ENCODE measurements at regions not wholly inside any gene's neighbourhood (a gene's known extent, or its start where the extent isn't known, plus 50 kb on each side); places are given as distances from the start of the nearest gene placed in this dataset.

DNA sequence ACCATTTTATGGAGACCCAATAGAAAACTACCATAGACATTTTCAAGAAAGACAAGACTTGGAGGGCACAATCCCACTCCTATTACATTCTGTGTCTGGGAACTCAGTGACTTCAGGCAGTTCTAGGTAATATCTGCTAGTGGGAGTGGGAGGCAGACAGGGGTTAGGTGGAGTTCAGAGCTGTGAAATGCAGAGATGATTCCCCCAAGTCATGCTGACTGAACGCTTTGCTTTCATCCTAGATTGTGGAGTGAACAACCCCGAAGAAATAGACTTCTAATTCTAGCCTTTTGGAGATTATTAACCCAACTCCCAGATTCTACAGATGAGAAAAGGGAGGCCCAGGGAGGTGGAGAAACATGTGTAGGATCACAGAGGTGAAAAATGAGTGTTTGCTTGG, 437.8 kb upstream of the CADM1 start:
- H3K9me3 ChIP-seq, result no peaks in the 10 kb centered on the region
- H3K4me3 Mint-ChIP-seq (ENCODE audit: unreplicated experiment), result no peak overlapping the region
- no peaks in the 10 kb centered on the region for H3K4me1 ChIP-seq
- DNase-seq, result no peak
- ChIA-PET POLR2A (no interaction called here), CTCF (no interaction called here)
- H3K4me1 Mint-ChIP-seq (ENCODE audit: low read depth, unreplicated experiment), result peaks cover 6% of the 10 kb centered on the region
- intact Hi-C loops (cut with micrococcal nuclease; ENCODE audit: unreplicated experiment), result no loop called here
- peaks cover 27% of the 10 kb centered on the region for H3K27me3 Mint-ChIP-seq (ENCODE audit: insufficient read depth, unreplicated experiment)
- H3K36me3 Mint-ChIP-seq (ENCODE audit: insufficient read depth, unreplicated experiment), result no peaks in the 10 kb centered on the region
- peaks cover 4% of the 10 kb centered on the region; the same call in 1 of the 2 replicates for H3K27me3 ChIP-seq (replicated peaks; ENCODE audit: control insufficient read depth, insufficient read depth, low read length)
- BruUV-seq (replicated peaks), result no TSS peak
- TF ChIP-seq CTCF (IDR thresholded peaks at IDR 0.05; ENCODE audit: insufficient read depth in 1 of 2, low read depth in 1 of 2, low read length in 1 of 2, severe bottlenecking in 1 of 2, unreplicated experiment in 1 of 2), result no peak
- H3K27ac Mint-ChIP-seq (ENCODE audit: unreplicated experiment), result no peak overlapping the region
- H3K36me3 ChIP-seq (ENCODE audit: control insufficient read depth, insufficient read depth, low read length), result no peaks in the 10 kb centered on the region
- no peaks in the 10 kb centered on the region for H3K9me3 Mint-ChIP-seq (ENCODE audit: unreplicated experiment)
- no peak overlapping the region for H3K4me3 ChIP-seq (ENCODE audit: low read depth, low read length)

DNA sequence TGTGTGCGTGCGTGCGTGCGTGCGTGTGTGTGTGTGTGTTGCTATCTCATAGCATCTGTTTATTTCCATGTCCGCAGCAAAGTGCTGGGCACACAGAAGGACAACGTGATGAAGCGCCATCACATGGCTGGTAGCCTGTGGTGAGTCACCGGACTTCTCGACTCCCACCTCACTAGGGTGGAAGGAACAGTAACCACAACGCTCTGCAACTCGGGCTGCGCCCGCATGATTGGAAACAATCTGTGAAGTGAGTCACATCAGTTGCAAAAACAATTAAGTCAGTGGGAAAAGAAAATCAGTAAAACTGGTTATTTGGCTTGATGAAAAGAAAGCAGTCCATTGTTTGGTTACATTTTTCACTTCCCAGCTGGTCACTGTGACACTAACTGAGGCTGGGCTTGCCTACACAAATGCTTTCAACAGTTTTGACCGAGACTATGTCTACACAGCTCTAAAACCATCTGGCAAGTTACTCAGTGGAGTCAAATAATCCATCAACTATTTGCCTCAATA, 437.3 kb upstream of the CADM1 start:
- Mint-ChIP-seq H3K4me1 (ENCODE audit: low read depth, unreplicated experiment) (peaks cover 5% of the 10 kb centered on the region), H3K27me3 (ENCODE audit: insufficient read depth, unreplicated experiment) (peaks cover 27% of the 10 kb centered on the region), H3K4me3 (ENCODE audit: unreplicated experiment) (no peak overlapping the region), H3K9me3 (ENCODE audit: unreplicated experiment) (no peaks in the 10 kb centered on the region), H3K27ac (ENCODE audit: unreplicated experiment) (no peak overlapping the region), H3K36me3 (ENCODE audit: insufficient read depth, unreplicated experiment) (no peaks in the 10 kb centered on the region)
- Histone ChIP-seq H3K9me3 (no peaks in the 10 kb centered on the region), H3K27me3 (replicated peaks; ENCODE audit: control insufficient read depth, insufficient read depth, low read length) (peaks cover 4% of the 10 kb centered on the region; the same call in 1 of the 2 replicates), H3K36me3 (ENCODE audit: control insufficient read depth, insufficient read depth, low read length) (no peaks in the 10 kb centered on the region), H3K4me3 (ENCODE audit: low read depth, low read length) (no peak overlapping the region), H3K4me1 (no peaks in the 10 kb centered on the region)
- POLR2A ChIA-PET, result no interaction called here
- no TSS peak for BruUV-seq (replicated peaks)
- DNase-seq, result no peak
- no peak for TF ChIP-seq CTCF (IDR thresholded peaks at IDR 0.05; ENCODE audit: insufficient read depth in 1 of 2, low read depth in 1 of 2, low read length in 1 of 2, severe bottlenecking in 1 of 2, unreplicated experiment in 1 of 2)
- CTCF ChIA-PET, result no interaction called here
- intact Hi-C loops (cut with micrococcal nuclease; ENCODE audit: unreplicated experiment), result no loop called here

- Mint-ChIP-seq H3K9me3 (ENCODE audit: unreplicated experiment) (no peaks in the 10 kb centered on the region), H3K27ac (ENCODE audit: unreplicated experiment) (no peak overlapping the region), H3K4me1 (ENCODE audit: low read depth, unreplicated experiment) (peaks cover under 1% of the 10 kb centered on the region), H3K27me3 (ENCODE audit: insufficient read depth, unreplicated experiment) (peaks cover 26% of the 10 kb centered on the region), H3K4me3 (ENCODE audit: unreplicated experiment) (no peak overlapping the region), H3K36me3 (ENCODE audit: insufficient read depth, unreplicated experiment) (no peaks in the 10 kb centered on the region)
- intact Hi-C loops (cut with micrococcal nuclease; ENCODE audit: unreplicated experiment), result no loop called here
- Histone ChIP-seq H3K4me3 (ENCODE audit: low read depth, low read length) (no peak overlapping the region), H3K9me3 (no peaks in the 10 kb centered on the region), H3K27me3 (replicated peaks; ENCODE audit: control insufficient read depth, insufficient read depth, low read length) (peaks cover 4% of the 10 kb centered on the region; the same call in 1 of the 2 replicates), H3K4me1 (no peaks in the 10 kb centered on the region), H3K36me3 (ENCODE audit: control insufficient read depth, insufficient read depth, low read length) (no peaks in the 10 kb centered on the region)
- no TSS peak for BruUV-seq (replicated peaks)
- CTCF ChIA-PET, result interaction anchor here (0.6 kb wide), 1 partner anchor 942 kb away, joined by 3 read pairs; no protein-coding TSS in a partner anchor
- DNase-seq, result no peak
- POLR2A ChIA-PET, result no interaction called here
- no peak for TF ChIP-seq CTCF (IDR thresholded peaks at IDR 0.05; ENCODE audit: insufficient read depth in 1 of 2, low read depth in 1 of 2, low read length in 1 of 2, severe bottlenecking in 1 of 2, unreplicated experiment in 1 of 2)
These were observed 436.8 kb upstream of the CADM1 start for GRCh38 chr11:115941044-115941443.

All from Caco-2 (cell line).